AG09319 (cell line): ENCODE measurements at regions not wholly inside any gene's neighbourhood (a gene's known extent, or its start where the extent isn't known, plus 50 kb on each side); places are given as distances from the start of the nearest gene placed in this dataset.

ENCODE experiments used
- DNase-seq: peaks from one replicate; pipeline ENCODE4 v3.0.0-alpha.2; 2010; ENCODE audit warnings: low read depth; ENCODE audit errors: extremely low read depth
- CTCF ChIP-seq: IDR thresholded peaks from 2 replicates; pipeline ENCODE4 v1.5.1; 2011; ENCODE audit warnings: low read depth, mild to moderate bottlenecking, inconsistent platforms, low read length, moderate library complexity

GRCh38 chr15:69994429-69995205, 103.1 kb downstream of the TLE3 start:
- no peak for DNase-seq
- TF ChIP-seq CTCF = no peak

- no peak for DNase-seq
- TF ChIP-seq CTCF = no peak
Observed at GRCh38 chr15:69996321-69997160, 101.2 kb downstream of the TLE3 start.

GRCh38 chr15:69997161-69997485, 100.6 kb downstream of the TLE3 start:
- TF ChIP-seq CTCF = no peak
- no peak for DNase-seq
